ENCODE measurements at regions not wholly inside any gene's neighbourhood (a gene's known extent, or its start where the extent isn't known, plus 50 kb on each side); places are given as distances from the start of the nearest gene placed in this dataset.
"Not testable (repeated sequence)": the region's sequence is repeated elsewhere in the genome, so short reads cannot be mapped to it uniquely, and the experiment has no call there.

- no peak for DNase-seq (ENCODE audit: low spot score)
Observed at GRCh38 chr1:25021591-25022215, 91.6 kb upstream of the RUNX3 start.

GRCh38 chr1:25020851-25021590 lies 90.9 kb upstream of the RUNX3 start:
- DNase-seq (ENCODE audit: low spot score) = no peak

GRCh38 chr1:25020173-25020845 lies 90.2 kb upstream of the RUNX3 start:
- DNase-seq (ENCODE audit: low spot score) = no peak

- no peak for DNase-seq (ENCODE audit: low spot score)
Observed at GRCh38 chr1:25019337-25020172, 89.5 kb upstream of the RUNX3 start.

DNA sequence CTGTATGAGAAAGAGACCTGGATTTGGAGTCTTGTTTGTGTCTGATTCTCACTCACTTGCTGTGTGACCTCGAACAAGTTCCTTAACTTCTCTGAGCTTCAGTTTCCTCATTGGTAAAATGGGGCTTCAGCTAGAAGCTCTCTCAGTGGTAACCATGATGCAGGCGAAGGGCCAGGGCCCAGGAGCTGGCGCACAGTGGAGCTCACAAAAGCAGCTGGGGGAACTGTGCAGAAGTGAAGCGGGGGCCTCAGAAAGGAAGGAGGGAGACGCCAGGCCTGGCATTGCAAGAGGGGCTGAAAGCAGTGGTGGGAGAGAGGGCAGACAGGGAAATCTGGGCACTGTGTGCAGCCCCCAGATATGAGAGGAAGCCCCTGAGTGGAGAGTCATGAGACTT lies 88.9 kb upstream of the RUNX3 start:
- no peak for DNase-seq (ENCODE audit: low spot score)

GRCh38 chr1:25018110-25018735 lies 88.1 kb upstream of the RUNX3 start:
- no peak for DNase-seq (ENCODE audit: low spot score)

DNA sequence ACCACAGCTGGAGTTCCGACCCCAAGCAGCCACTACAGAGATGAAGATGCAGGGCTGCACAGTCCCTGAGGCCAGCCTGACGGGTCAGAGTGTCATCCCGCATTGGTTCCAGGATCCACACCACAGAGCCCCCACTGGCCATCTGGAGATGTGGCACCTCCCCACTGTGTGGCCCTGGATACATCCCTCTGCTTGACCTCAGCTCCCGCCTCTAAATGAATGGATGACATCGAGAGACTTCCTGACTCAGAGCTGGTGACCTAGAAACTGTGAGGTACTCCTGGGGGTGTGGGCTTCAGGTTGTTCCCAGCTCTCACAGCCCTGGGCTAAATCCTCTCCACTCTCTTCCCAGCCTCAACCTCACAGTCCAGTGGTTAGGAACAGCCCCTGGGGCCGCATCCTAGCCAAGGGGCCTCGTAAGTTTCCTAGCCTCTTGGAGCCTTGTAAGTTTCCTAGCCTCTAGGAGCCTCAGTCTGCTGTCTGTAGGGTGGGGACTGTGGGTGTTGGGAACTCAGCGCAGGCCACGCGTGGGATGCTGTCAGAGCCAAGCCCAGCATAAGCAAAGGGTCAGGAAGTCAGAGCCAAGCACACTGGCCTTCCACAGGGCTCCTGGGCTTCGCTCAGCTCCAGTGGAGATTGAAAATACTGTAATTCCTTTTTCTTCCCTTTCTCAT lies 87.5 kb upstream of the RUNX3 start:
- DNase-seq (ENCODE audit: low spot score) = no peak

DNA sequence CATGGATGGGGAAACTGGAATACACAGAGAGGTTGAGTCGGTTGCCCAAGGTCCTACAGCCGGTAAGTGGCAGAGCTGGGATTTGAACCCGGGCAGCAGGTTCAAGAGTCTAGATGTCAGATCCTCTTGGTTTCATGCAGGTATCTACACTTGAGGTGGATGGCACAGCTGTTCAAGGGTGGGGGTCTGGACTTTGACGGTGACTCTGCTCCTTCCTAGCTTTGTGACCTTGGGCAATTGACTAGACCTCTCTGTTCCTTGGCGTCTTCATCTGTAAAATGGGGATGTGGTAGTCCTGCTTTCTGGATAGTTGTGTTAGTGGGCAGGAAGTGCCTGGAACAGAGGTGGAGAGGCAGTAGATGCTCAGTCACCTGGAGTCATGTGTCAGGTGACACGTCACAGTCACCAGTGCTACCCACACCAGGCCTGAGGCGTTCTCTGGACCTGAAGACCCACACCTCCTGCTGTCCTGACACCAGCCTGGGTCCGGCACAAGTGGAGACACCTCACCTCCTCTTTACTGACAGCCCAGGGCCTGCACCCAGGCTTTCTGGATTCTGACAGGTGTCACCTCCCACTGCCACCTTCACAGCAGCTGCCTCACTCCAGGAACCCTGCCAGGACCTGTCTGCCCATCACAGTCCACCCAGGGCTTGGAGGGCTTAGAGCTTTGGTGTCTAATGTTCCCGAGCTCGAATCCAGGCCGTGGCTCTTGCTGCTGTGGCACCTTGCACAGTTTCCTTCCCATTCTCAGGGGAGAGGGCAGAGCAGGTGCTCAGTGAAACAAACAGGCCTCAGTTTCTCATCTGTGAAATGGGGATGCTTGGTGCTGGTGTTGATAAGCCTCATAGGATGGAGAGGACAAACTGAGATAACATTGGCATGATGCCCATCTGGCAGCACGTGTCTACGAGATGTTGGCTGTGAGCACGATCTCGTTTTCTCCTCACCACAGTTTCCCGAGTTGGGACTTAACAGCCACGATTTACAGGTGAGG lies 83.2 kb upstream of the RUNX3 start:
- no peak for DNase-seq (ENCODE audit: low spot score)

DNA sequence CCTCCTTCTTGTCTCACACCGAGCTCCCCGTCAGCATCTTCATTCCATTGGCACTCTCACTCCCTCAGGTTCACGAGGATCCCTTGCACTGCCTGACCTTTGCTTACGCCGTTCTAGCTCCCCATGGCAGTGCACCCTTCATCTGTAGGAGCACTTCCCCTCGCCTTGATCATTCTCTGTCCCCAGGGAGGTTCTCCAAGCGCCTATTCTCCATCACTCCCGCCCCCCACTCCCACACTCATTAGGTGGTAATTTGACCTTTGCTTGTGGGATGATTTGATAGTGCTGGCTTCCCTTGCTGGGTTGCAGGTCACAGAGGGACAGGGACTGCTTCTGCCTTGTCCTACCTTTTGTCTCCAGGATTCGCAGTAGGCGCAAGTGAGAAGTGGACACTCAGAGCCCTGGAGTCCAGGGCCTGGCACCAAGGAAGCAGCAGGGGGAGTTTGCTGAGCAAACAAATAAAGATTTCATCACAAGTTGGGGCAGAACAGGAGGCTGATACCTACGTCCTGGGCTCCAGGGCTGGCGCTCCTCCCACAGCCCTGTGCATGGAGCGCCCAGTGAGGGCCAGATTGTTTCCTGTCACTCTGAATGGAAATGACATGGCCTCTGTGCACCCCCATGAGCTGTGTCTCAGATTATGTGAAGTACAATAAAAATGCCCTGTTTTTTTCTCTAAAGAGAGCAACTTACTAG lies 82.0 kb upstream of the RUNX3 start:
- DNase-seq (ENCODE audit: low spot score) = no peak

GRCh38 chr1:25011275-25011674 lies 81.2 kb upstream of the RUNX3 start:
- DNase-seq (ENCODE audit: low spot score) = no peak

GRCh38 chr1:25009671-25010262 lies 79.7 kb upstream of the RUNX3 start:
- no peak for DNase-seq (ENCODE audit: low spot score)

DNA sequence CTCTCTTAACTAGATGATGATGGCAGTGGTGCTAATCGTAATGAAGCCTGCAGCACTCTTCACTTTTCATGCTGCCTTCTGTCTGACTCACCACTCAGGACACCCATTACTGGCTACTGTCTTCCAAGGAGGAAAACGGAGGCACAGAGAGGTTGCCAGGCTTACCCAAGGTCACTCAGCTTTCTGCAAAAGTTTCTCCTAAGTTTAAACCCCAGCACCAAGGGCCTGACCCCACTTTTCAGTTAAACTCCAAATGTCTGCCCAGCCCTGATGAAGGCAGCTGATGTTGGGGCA lies 78.1 kb upstream of the RUNX3 start:
- DNase-seq (ENCODE audit: low spot score) = no peak

DNA sequence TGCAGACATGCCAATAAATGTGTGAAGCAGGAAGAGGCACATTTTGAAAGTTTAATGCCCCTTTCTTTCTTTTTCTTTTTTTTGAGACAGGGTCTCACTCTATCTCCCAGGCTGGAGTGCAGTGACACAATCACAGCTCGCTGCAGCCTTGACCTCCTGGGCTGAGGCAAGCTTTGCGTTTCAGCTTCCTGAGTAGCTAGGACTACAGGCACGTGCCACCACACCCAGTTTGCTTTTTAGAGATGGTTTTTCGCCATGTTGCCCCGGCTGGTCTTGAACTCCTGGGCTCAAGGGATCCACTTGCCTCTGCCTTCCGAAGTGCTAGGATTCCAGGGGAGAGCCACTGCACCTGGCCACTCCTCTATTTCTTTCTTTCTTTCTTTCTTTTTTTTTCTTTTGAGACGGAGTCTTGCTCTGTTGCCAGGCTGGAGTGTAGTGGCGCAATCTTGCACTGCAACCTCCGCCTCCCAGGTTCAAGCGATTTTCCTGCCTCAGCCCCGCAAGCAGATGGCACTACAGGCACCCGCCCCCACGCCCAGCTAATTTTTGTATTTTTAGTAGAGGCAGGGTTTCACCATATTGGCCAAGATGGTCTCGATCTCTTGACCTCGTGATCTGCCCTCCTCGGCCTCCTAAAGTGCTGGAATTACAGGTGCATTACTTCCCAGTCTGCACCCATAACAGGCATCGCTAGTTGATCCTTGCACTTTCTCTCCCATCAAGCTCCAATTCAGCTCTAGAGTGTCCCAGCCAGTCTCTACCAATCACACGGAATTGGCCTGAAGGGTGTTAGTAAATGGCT lies 77.5 kb upstream of the RUNX3 start:
- DNase-seq (ENCODE audit: low spot score) = not testable (repeated sequence)

DNA sequence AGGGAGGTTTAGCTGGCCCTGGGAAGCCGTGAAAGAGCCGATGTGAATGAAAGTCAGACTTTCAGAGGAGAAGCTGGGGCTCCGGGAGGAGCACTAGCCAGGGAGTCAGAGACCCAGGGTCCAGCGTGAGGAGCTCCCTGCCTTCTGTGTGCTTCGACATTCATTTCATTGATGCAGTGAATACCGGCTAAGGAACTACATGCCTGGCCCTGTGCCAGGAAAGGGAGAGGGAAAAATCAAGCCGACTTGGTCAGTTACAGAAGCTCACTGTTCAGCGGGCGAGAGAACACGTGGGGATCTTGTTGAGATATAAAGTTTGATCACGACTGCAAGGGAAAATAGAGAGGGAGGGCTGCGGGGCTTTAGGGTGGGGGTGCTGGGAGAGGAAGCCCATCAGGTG lies 76.7 kb upstream of the RUNX3 start:
- DNase-seq (ENCODE audit: low spot score) = no peak

- no peak for DNase-seq (ENCODE audit: low spot score)
Observed at GRCh38 chr1:25004355-25004754, 74.3 kb upstream of the RUNX3 start.

DNA sequence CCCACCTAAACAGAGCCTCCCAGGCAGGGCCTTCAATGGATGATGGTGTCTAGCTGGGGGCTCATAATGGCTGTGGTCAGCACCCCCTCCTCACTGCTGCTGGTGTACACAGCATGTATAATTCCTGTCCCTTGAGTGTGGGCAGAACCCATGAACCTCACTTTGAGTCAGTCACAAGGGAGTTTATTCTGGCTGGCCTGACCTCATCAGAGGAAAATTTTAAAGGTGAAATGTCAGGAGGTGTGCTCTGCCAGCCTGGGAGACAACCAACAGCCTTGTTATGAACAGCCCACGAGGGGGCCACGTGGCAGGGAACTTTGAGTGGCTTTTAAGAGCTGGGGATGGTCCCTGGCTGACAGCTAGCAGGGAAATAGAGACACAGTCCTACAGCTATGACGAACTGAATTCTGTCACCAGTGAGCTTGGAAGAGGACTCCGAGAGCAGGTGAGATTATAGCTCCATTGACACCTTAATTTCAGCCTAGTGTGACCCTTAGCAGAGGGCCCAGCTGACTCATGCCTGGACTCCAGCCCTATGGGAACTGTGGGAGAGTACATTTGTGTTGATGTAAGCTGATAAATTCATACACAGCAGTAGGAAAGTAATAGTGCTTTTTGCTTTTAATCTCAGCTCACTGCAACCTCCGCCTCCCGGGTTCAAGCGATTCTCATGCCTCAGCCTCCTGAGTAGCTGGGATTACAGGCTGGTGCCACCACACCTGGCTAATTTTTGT lies 73.5 kb upstream of the RUNX3 start:
- DNase-seq (ENCODE audit: low spot score) = no peak

DNA sequence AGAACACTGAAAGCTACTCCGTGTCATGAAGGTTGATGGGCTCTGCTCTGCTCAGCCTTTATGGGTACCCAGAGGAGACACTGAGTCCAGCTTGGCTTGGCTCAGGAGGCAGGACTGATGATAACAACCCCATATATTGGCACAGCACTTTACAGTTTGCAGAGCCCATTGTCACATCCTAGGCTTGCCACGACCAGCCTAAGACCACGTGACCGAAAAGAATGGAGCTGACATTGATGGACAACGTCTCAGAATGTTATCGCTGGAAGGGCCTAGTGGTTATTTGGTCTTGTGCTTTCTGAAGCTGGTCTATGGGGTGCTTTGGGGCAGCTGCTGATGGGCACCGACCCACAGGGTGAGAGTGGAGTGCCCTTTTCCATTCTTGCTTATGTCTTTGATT lies 72.9 kb upstream of the RUNX3 start:
- no peak for DNase-seq (ENCODE audit: low spot score)
